Neuronal stem cell (in vitro differentiated cells): ENCODE measurements at regions not wholly inside any gene's neighbourhood (a gene's known extent, or its start where the extent isn't known, plus 50 kb on each side); places are given as distances from the start of the nearest gene placed in this dataset.

Experiments used
- DNase-seq: peaks from one replicate; pipeline ENCODE4 v3.0.0-alpha.2; 2013; ENCODE audit warnings: low spot score
- H2AFZ ChIP-seq: one replicate; pipeline ENCODE4 v1.6.1; 2013; ENCODE audit warnings: mild to moderate bottlenecking, low read length, inconsistent platforms
- H2AK5ac ChIP-seq: 2 replicates; pipeline ENCODE4 v1.6.1; 2013; ENCODE audit warnings: low read depth, mild to moderate bottlenecking, inconsistent platforms, low read length, moderate library complexity, mixed read lengths
- H2BK120ac ChIP-seq: 2 replicates; pipeline ENCODE4 v1.6.1; 2013; ENCODE audit warnings: low read depth, mild to moderate bottlenecking, inconsistent platforms, low read length, moderate library complexity, mixed read lengths
- H2BK12ac ChIP-seq: one replicate; pipeline ENCODE4 v1.6.1; 2013; ENCODE audit warnings: low read length, inconsistent platforms
- H2BK15ac ChIP-seq: 2 replicates; pipeline ENCODE4 v1.6.1; 2013; ENCODE audit warnings: mild to moderate bottlenecking, low read length, inconsistent platforms, mixed read lengths
- H2BK5ac ChIP-seq: one replicate; pipeline ENCODE4 v1.6.1; 2013; ENCODE audit warnings: inconsistent platforms, mild to moderate bottlenecking, low read length, moderate library complexity
- H3K14ac ChIP-seq: one replicate; pipeline ENCODE4 v1.6.1; 2013; ENCODE audit warnings: low read length, inconsistent platforms
- H3K18ac ChIP-seq: 2 replicates; pipeline ENCODE4 v1.6.1; 2013; ENCODE audit warnings: low read length, inconsistent platforms
- H3K23ac ChIP-seq: 2 replicates; pipeline ENCODE4 v1.6.1; 2013; ENCODE audit warnings: low read depth, mild to moderate bottlenecking, mixed read lengths, low read length, inconsistent platforms; ENCODE audit not compliant: poor library complexity
- H3K27ac ChIP-seq: replicated peaks from 3 replicates; pipeline ENCODE4 v1.5.1; 2013; ENCODE audit warnings: low read length, inconsistent platforms
- H3K27me3 ChIP-seq, 3 experiments: 2 replicates each; pipeline ENCODE4 v1.6.1; 2013; ENCODE audit warnings: low read length in 3 of 3, mild to moderate bottlenecking in 2 of 3, inconsistent platforms in 1 of 3, low read depth in 1 of 3, mixed read lengths in 1 of 3, moderate library complexity in 1 of 3; ENCODE audit not compliant: control insufficient read depth in 3 of 3, insufficient read depth in 3 of 3
- H3K36me3 ChIP-seq, 2 donors: replicated peaks in 1 of 2; 2 replicates each; pipeline ENCODE4 v1.6.1; 2013; ENCODE audit warnings: low read length in 2 of 2; ENCODE audit not compliant: control insufficient read depth in 2 of 2, insufficient read depth in 2 of 2
- H3K4ac ChIP-seq: 2 replicates; pipeline ENCODE4 v1.6.1; 2013; ENCODE audit warnings: inconsistent platforms, mild to moderate bottlenecking, low read length, moderate library complexity
- H3K4me1 ChIP-seq, 2 donors: 1 replicate in 1 of 2; 2 replicates in 1 of 2; pipeline ENCODE4 v1.6.1; 2013; ENCODE audit warnings: low read length in 2 of 2, low read depth in 1 of 2; ENCODE audit not compliant: control insufficient read depth in 2 of 2, insufficient read depth in 1 of 2
- H3K4me2 ChIP-seq: one replicate; pipeline ENCODE4 v1.6.1; 2013; ENCODE audit warnings: mild to moderate bottlenecking, low read length, inconsistent platforms; ENCODE audit not compliant: insufficient read depth, poor library complexity, severe bottlenecking
- H3K4me3 ChIP-seq, 2 donors: 2 replicates each; pipeline ENCODE4 v1.5.1; 2013; ENCODE audit warnings: low read length in 2 of 2, mild to moderate bottlenecking in 2 of 2, inconsistent platforms in 1 of 2, moderate library complexity in 1 of 2
- H3K79me1 ChIP-seq: one replicate; pipeline ENCODE4 v1.6.1; 2013; ENCODE audit warnings: low read depth, mild to moderate bottlenecking, inconsistent platforms, low read length, moderate library complexity
- H3K9ac ChIP-seq: one replicate; pipeline ENCODE4 v1.6.1; 2013; ENCODE audit warnings: mild to moderate bottlenecking, low read depth, low read length, inconsistent platforms; ENCODE audit not compliant: poor library complexity
- H3K9me3 ChIP-seq, 2 donors: replicated peaks in 1 of 2; 2 replicates each; pipeline versions ENCODE3 to v1.6.1; 2013; ENCODE audit warnings: low read length in 2 of 2, mild to moderate bottlenecking in 2 of 2, inconsistent platforms in 1 of 2, low read depth in 1 of 2, mixed read lengths in 1 of 2, moderate library complexity in 1 of 2; ENCODE audit not compliant: control insufficient read depth in 2 of 2, insufficient read depth in 1 of 2
- H4K8ac ChIP-seq: one replicate; pipeline ENCODE4 v1.6.1; 2013; ENCODE audit warnings: low read depth, mild to moderate bottlenecking, inconsistent platforms, low read length, moderate library complexity
- H4K91ac ChIP-seq: one replicate; pipeline ENCODE4 v1.6.1; 2013; ENCODE audit warnings: low read length, low read depth, mild to moderate bottlenecking, inconsistent platforms; ENCODE audit not compliant: poor library complexity
- WGBS, 2 donors: extraction: QIAGEN DNeasy Blood & Tissue Kit; methylation state at CpG; one replicate each; pipeline ENCODE4 v1.1.7; 2013; ENCODE audit warnings: missing lambda C conversion rate in 2 of 2, mixed read lengths in 1 of 2; ENCODE audit not compliant: insufficient read length in 2 of 2, insufficient replicate concordance in 1 of 2; ENCODE audit errors: extremely low coverage in 2 of 2; 5-methylcytosine and 5-hydroxymethylcytosine counted together

DNA sequence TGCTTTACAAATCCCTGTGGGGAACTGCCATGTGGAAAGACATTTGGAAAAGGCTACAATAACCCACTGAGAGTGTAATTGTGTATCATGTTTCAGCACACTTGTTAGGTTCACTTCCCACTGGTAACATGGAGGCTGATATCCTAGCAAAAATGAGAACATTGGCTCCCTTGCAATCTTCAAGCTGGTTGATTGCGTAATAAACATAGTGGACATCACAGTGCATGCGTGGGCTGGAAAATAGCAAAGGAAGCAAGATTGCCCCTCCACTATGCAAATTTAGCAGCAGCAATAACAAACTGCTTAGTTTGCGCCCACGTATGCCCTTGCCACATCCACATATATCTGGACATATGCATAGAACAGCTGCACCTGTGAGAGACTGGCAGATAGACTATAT lies 410.2 kb downstream of the MEI4 start:
- H4K8ac ChIP-seq = no peak overlapping the region
- no peak overlapping the region for H3K23ac ChIP-seq
- H3K27ac ChIP-seq = no peak overlapping the region
- H3K4ac ChIP-seq = no peak overlapping the region
- no peak overlapping the region for H4K91ac ChIP-seq
- WGBS, 2 donors = no CpG with 5 or more reads among the region's 4 CpGs
- DNase-seq = no peak
- H2BK15ac ChIP-seq = no peak overlapping the region
- H3K9me3 ChIP-seq = no peaks in the 10 kb centered on the region
- H3K79me1 ChIP-seq = no peaks in the 10 kb centered on the region
- H3K4me3 ChIP-seq = no peak overlapping the region
- H3K4me2 ChIP-seq = no peak overlapping the region
- H3K18ac ChIP-seq = no peak overlapping the region
- no peak overlapping the region for H2AK5ac ChIP-seq
- H3K27me3 ChIP-seq = no peaks in the 10 kb centered on the region
- no peaks in the 10 kb centered on the region for H3K36me3 ChIP-seq
- no peak overlapping the region for H2BK120ac ChIP-seq
- H3K14ac ChIP-seq = no peak overlapping the region
- no peaks in the 10 kb centered on the region for H3K4me1 ChIP-seq
- no peak overlapping the region for H2BK5ac ChIP-seq
- H2BK12ac ChIP-seq = no peak overlapping the region
- H3K9ac ChIP-seq = no peak overlapping the region
- H2AFZ ChIP-seq = no peak overlapping the region

GRCh38 chr6:78076371-78076770 lies 423.5 kb downstream of the MEI4 start:
- no peak overlapping the region for H3K4ac ChIP-seq
- no peak overlapping the region for H4K8ac ChIP-seq
- H3K4me2 ChIP-seq = no peak overlapping the region
- no peak overlapping the region for H2BK120ac ChIP-seq
- H4K91ac ChIP-seq = no peak overlapping the region
- no peak overlapping the region for H3K27ac ChIP-seq
- no peak overlapping the region for H2AFZ ChIP-seq
- H3K9me3 ChIP-seq = no peaks in the 10 kb centered on the region
- H3K36me3 ChIP-seq = no peaks in the 10 kb centered on the region
- no peak for DNase-seq
- no peak overlapping the region for H3K23ac ChIP-seq
- H3K4me3 ChIP-seq = no peak overlapping the region
- no peak overlapping the region for H2BK5ac ChIP-seq
- H3K27me3 ChIP-seq = no peaks in the 10 kb centered on the region
- H3K4me1 ChIP-seq = no peaks in the 10 kb centered on the region
- H3K18ac ChIP-seq = no peak overlapping the region
- no peak overlapping the region for H2BK15ac ChIP-seq
- no peak overlapping the region for H2BK12ac ChIP-seq
- H3K79me1 ChIP-seq = no peaks in the 10 kb centered on the region
- WGBS, 2 donors = no CpG with 5 or more reads among the region's 5 CpGs
- H2AK5ac ChIP-seq = no peak overlapping the region
- H3K9ac ChIP-seq = no peak overlapping the region
- H3K14ac ChIP-seq = no peak overlapping the region

DNA sequence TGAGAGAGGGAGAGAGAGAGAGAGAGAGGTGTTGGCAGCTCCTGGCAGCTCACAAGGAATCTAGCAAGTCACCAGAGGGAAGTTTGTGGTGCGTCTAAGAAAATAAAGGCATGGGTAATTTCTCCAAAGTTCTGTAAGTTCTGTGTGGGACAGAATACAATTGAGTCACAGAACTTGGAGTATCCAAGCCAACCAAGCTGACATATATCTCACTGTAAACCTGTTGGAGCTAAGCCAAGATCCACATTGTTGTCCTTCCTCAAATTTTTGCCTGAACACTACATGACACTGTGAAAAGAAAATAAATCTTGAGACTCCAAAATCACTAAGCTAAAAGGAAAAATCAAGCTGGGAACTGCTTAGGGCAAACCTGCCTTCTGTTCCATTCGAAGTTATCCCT lies 436.7 kb downstream of the MEI4 start:
- no CpG with 5 or more reads among the region's 2 CpGs for WGBS, 2 donors
- no peak for DNase-seq
- no peak overlapping the region for H3K4me3 ChIP-seq

DNA sequence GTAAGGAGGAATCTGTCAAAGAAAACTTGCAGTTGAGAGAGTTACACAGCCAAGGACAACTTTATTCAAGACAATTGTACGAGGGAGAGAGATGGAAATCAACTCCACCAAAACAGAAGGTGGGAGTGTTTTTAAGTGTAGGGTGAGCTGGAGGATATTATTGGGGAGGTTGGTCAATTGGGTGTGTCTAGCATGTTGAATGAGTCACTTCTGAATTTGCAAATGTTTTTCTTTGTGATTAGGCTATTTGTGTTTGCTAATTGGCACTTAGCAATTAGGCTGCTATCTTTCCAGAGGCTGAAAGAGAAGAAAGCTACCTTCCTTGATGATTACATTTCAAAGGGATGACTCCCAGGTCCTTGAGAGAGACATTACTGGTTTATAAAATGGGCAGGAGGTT lies 441.1 kb downstream of the MEI4 start:
- Histone ChIP-seq H3K36me3 (no peaks in the 10 kb centered on the region), H2AK5ac (no peak overlapping the region), H3K9ac (no peak overlapping the region), H3K4ac (no peak overlapping the region), H2BK15ac (no peak overlapping the region), H4K91ac (no peak overlapping the region), H4K8ac (no peak overlapping the region), H2BK5ac (no peak overlapping the region), H3K27ac (no peak overlapping the region), H3K4me1 (no peaks in the 10 kb centered on the region), H3K4me2 (no peak overlapping the region), H2BK120ac (no peak overlapping the region), H3K23ac (no peak overlapping the region), H3K18ac (no peak overlapping the region), H2AFZ (no peak overlapping the region), H3K4me3 (no peak overlapping the region), H2BK12ac (no peak overlapping the region), H3K79me1 (no peaks in the 10 kb centered on the region), H3K14ac (no peak overlapping the region), H3K9me3 (no peaks in the 10 kb centered on the region), H3K27me3 (no peaks in the 10 kb centered on the region)
- no CpG with 5 or more reads among the region's 1 CpG for WGBS, 2 donors
- no peak for DNase-seq

More for the DNA sequence above, 436.7 kb downstream of the MEI4 start:
- no peak overlapping the region for H2BK120ac ChIP-seq
- no peak overlapping the region for H2BK12ac ChIP-seq
- no peak overlapping the region for H3K23ac ChIP-seq
- H2AFZ ChIP-seq = no peak overlapping the region
- no peak overlapping the region for H2AK5ac ChIP-seq
- no peaks in the 10 kb centered on the region for H3K36me3 ChIP-seq
- no peak overlapping the region for H3K4ac ChIP-seq
- H3K27me3 ChIP-seq = no peaks in the 10 kb centered on the region
- no peak overlapping the region for H4K8ac ChIP-seq
- H3K14ac ChIP-seq = no peak overlapping the region
- no peak overlapping the region for H3K27ac ChIP-seq
- no peak overlapping the region for H2BK5ac ChIP-seq
- H3K4me2 ChIP-seq = no peak overlapping the region
- H3K9ac ChIP-seq = no peak overlapping the region
- H3K79me1 ChIP-seq = no peaks in the 10 kb centered on the region
- no peak overlapping the region for H2BK15ac ChIP-seq
- no peaks in the 10 kb centered on the region for H3K4me1 ChIP-seq
- no peaks in the 10 kb centered on the region for H3K9me3 ChIP-seq
- H4K91ac ChIP-seq = no peak overlapping the region
- no peak overlapping the region for H3K18ac ChIP-seq
